ENCODE measurements at regions not wholly inside any gene's neighbourhood (a gene's known extent, or its start where the extent isn't known, plus 50 kb on each side); places are given as distances from the start of the nearest gene placed in this dataset.

DNA sequence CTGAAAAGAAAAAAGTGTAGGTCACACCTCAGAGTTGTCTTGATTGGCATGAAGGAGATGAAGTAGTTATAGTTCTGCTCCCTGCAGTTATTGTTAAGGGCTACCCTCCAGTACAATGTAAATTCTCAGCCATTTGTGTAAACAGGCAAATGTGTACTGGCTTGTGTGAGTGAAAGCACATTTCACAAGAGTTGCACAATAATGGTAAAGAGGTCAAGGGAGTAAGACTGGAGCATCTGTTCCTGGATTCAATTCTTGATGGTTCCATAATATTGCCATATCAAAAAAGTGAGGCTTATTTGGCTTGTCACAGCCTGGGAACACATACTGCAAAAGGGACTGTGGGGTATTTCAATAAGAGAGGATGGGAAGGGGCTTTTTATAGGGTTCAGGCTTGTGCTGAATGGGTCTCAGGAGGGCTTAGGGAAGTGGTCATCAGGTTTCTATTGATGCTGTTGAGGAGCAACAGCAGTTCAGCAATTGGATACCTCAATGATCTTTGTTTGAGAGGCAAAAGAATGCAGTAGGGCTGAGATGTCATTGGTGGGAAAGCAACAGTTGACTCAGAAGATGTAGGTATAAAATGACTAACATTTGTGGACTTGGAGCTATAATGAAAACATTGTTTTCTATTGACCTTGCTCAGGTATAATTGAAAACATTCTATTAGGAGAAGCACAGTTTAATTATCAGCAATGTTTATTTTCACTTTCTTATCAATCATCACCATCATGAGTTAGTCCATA lies 402.6 kb downstream of the BCKDHB start:
- CTCF ChIA-PET: no interaction called here
- POLR2A ChIA-PET: no interaction called here
- no peaks in the 10 kb centered on the region for H3K27me3 ChIP-seq (ENCODE audit: insufficient read depth, low read length)
- H3K79me2 ChIP-seq (ENCODE audit: insufficient read depth, low read length): no peaks in the 10 kb centered on the region
- no peak for ATAC-seq
- H3K27ac ChIP-seq (ENCODE audit: low read depth, low read length): no peak overlapping the region
- RAD21 ChIA-PET (ENCODE audit: low non-redundant PET in 1 of 2, low total read pairs in 2 of 2, uncharacterized antibody in 2 of 2, unreplicated experiment in 2 of 2): no interaction called here
- H3K9ac ChIP-seq (ENCODE audit: low read length): no peak overlapping the region
- H3K4me2 ChIP-seq (ENCODE audit: low read length): no peak overlapping the region
- H3K36me3 ChIP-seq (ENCODE audit: control insufficient read depth in 1 of 2, insufficient read depth in 2 of 2, low read length in 2 of 2): no peaks in the 10 kb centered on the region
- no peaks in the 10 kb centered on the region for H3K9me2 ChIP-seq (ENCODE audit: insufficient read depth)
- no peak overlapping the region for H2AFZ ChIP-seq (ENCODE audit: low read depth, low read length, poor library complexity, severe bottlenecking)
- no peak for DNase-seq (ENCODE audit: low read depth, low spot score)
- no peak overlapping the region for H3K4me3 ChIP-seq (replicated peaks in 1 of 2; ENCODE audit: low read depth in 1 of 2, low read length in 2 of 2)
- H3K4me1 ChIP-seq (ENCODE audit: control insufficient read depth in 1 of 2, insufficient read depth in 2 of 2, low read length in 2 of 2): no peaks in the 10 kb centered on the region
- no peaks in the 10 kb centered on the region for H4K20me1 ChIP-seq (ENCODE audit: insufficient read depth)
- intact Hi-C loops (cut with micrococcal nuclease): no loop called here
- no peaks in the 10 kb centered on the region for H3K9me3 ChIP-seq (ENCODE audit: control insufficient read depth in 1 of 2, insufficient read depth in 1 of 2, low read depth in 1 of 2, low read length in 2 of 2)
- no TSS peak for BruUV-seq (replicated peaks)
- TF ChIP-seq POLR2AphosphoS5 (IDR thresholded peaks at IDR 0.05; ENCODE audit: low read depth, low read length): no peak
- TF ChIP-seq JUND (IDR thresholded peaks at IDR 0.05): no peak
- no peak for TF ChIP-seq MAX (IDR thresholded peaks at IDR 0.05)
- TF ChIP-seq, protein P1, sequence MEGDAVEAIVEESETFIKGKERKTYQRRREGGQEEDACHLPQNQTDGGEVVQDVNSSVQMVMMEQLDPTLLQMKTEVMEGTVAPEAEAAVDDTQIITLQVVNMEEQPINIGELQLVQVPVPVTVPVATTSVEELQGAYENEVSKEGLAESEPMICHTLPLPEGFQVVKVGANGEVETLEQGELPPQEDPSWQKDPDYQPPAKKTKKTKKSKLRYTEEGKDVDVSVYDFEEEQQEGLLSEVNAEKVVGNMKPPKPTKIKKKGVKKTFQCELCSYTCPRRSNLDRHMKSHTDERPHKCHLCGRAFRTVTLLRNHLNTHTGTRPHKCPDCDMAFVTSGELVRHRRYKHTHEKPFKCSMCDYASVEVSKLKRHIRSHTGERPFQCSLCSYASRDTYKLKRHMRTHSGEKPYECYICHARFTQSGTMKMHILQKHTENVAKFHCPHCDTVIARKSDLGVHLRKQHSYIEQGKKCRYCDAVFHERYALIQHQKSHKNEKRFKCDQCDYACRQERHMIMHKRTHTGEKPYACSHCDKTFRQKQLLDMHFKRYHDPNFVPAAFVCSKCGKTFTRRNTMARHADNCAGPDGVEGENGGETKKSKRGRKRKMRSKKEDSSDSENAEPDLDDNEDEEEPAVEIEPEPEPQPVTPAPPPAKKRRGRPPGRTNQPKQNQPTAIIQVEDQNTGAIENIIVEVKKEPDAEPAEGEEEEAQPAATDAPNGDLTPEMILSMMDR (IDR thresholded peaks at IDR 0.05 in 2 of 3, conservative IDR thresholded peaks at IDR 0.05 in 1 of 3; ENCODE audit: borderline replicate concordance in 1 of 3, insufficient read depth in 1 of 3, low read depth in 2 of 3, low read length in 2 of 3): no peak
- TF ChIP-seq SIN3A (IDR thresholded peaks at IDR 0.05; ENCODE audit: low read depth): no peak
- TF ChIP-seq ELF1 (IDR thresholded peaks at IDR 0.05; ENCODE audit: borderline replicate concordance, low read depth): no peak
- TF ChIP-seq YY1 (IDR thresholded peaks at IDR 0.05; ENCODE audit: extremely low read depth, insufficient replicate concordance, low read depth, low read length): no peak
- TF ChIP-seq EGR1 (IDR thresholded peaks at IDR 0.05; ENCODE audit: low read depth): no peak
- TF ChIP-seq EZH2 (IDR thresholded peaks at IDR 0.05): no peak
- no peak for TF ChIP-seq CBX3 (IDR thresholded peaks at IDR 0.05; ENCODE audit: low read depth)
- TF ChIP-seq TCF7L2 (IDR thresholded peaks at IDR 0.05; ENCODE audit: borderline replicate concordance, extremely low read depth, insufficient read depth, insufficient read length): no peak
- TF ChIP-seq FOSL1 (IDR thresholded peaks at IDR 0.05; ENCODE audit: low read depth): no peak
- TF ChIP-seq, protein P2, sequence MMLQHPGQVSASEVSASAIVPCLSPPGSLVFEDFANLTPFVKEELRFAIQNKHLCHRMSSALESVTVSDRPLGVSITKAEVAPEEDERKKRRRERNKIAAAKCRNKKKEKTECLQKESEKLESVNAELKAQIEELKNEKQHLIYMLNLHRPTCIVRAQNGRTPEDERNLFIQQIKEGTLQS (IDR thresholded peaks at IDR 0.05): no peak
- TF ChIP-seq ZNF274 (IDR thresholded peaks at IDR 0.05; ENCODE audit: low read depth, low read length): no peak
- no peak for TF ChIP-seq POLR2A (IDR thresholded peaks at IDR 0.05; ENCODE audit: borderline replicate concordance, extremely low read depth, insufficient read depth, insufficient read length)
- TF ChIP-seq CEBPB (IDR thresholded peaks at IDR 0.05; ENCODE audit: low read depth): no peak
- no peak for TF ChIP-seq ZBTB33 (IDR thresholded peaks at IDR 0.05; ENCODE audit: extremely low read depth, insufficient replicate concordance, low read length)
